Esophagus muscularis mucosa (tissue), 4 donors: ENCODE measurements at regions not wholly inside any gene's neighbourhood (a gene's known extent, or its start where the extent isn't known, plus 50 kb on each side); places are given as distances from the start of the nearest gene placed in this dataset.

ENCODE experiments used
- DNase-seq: peaks from one replicate; pipeline ENCODE4 v3.0.0-alpha.2; 2017; ENCODE audit errors: extremely low spot score
- H3K27ac ChIP-seq, 4 donors: fragments of 200-600 bp; sonication (generic); replicated peaks in 1 of 4; 1 replicate in 3 of 4; 2 replicates in 1 of 4; pipeline ENCODE4 v1.5.1; 2016 to 2019; ENCODE audit warnings: mild to moderate bottlenecking in 1 of 4
- H3K27me3 ChIP-seq, 4 donors: fragments of 200-600 bp; sonication (generic); one replicate each; pipeline versions ENCODE4 v1.5.1 to v1.6.0; 2016 to 2019
- H3K36me3 ChIP-seq, 4 donors: fragments of 200-600 bp; sonication (generic); one replicate each; pipeline ENCODE4 v1.5.1; 2016 to 2019
- H3K4me1 ChIP-seq, 4 donors: fragments of 200-600 bp; sonication (generic); one replicate each; pipeline ENCODE4 v1.5.1; 2016 to 2019
- H3K4me3 ChIP-seq, 4 donors: fragments of 200-600 bp; sonication (generic); 1 replicate in 2 of 4; 2 replicates in 2 of 4; pipeline ENCODE4 v1.5.1; 2016 to 2019; ENCODE audit warnings: mild to moderate bottlenecking in 4 of 4, moderate library complexity in 1 of 4
- H3K9me3 ChIP-seq, 4 donors: fragments of 200-600 bp; sonication (generic); 1 replicate in 3 of 4; 2 replicates in 1 of 4; pipeline ENCODE4 v1.5.1; 2016 to 2019
- CTCF ChIP-seq, 3 experiments: fragments of 200-600 bp in 2 of 3; fragments of 450-650 bp in 1 of 3; sonication (generic) in 2 of 3; IDR thresholded peaks; one replicate each; pipeline ENCODE4 v1.5.1; 2017 to 2019; ENCODE audit warnings: antibody characterized with exemption in 3 of 3, mild to moderate bottlenecking in 2 of 3, moderate library complexity in 1 of 3
- EP300 ChIP-seq: sonication (generic); formaldehyde crosslinking; IDR thresholded peaks from one replicate; pipeline ENCODE4 v1.6.1; 2017; ENCODE audit warnings: antibody characterized with exemption
- POLR2A ChIP-seq: fragments of 450-650 bp; IDR thresholded peaks from one replicate; pipeline ENCODE4 v1.6.1; 2017; ENCODE audit warnings: antibody characterized with exemption, moderate library complexity, mild to moderate bottlenecking, low read depth
- POLR2AphosphoS5 ChIP-seq, 2 donors: sonication (generic); formaldehyde crosslinking; IDR thresholded peaks; one replicate each; pipeline ENCODE4 v1.6.1; 2017; ENCODE audit warnings: antibody characterized with exemption in 2 of 2
- WGBS: methylation state at CpG from one replicate; pipeline ENCODE4 v1.1.5; 2018; 5-methylcytosine and 5-hydroxymethylcytosine counted together
- intact Hi-C: fragments of 100-400 bp; cut with DNase I; formaldehyde crosslinking; loops from one replicate; pipeline ENCODE4 v1.15.1; 2023

- WGBS, result 79% methylated on average over 3 of the region's 3 CpGs
- Histone ChIP-seq H3K9me3 (no peaks in the 10 kb centered on the region), H3K27ac (no peak overlapping the region), H3K27me3 (no peaks in the 10 kb centered on the region), H3K4me1 (no peaks in the 10 kb centered on the region), H3K36me3 (no peaks in the 10 kb centered on the region), H3K4me3 (no peak overlapping the region)
- DNase-seq, result no peak
- TF ChIP-seq EP300 (no peak), POLR2AphosphoS5 (IDR thresholded peaks at IDR 0.05) (no peak), POLR2A (no peak), CTCF (IDR thresholded peaks at IDR 0.05) (no peak)
- intact Hi-C loops, result no loop called here
These were observed 175.6 kb downstream of the BCL11A start for GRCh38 chr2:60377825-60378224.

GRCh38 chr2:60376252-60376651 is 177.2 kb downstream of the BCL11A start:
- TF ChIP-seq POLR2A (no peak), CTCF (IDR thresholded peaks at IDR 0.05) (no peak), EP300 (no peak), POLR2AphosphoS5 (IDR thresholded peaks at IDR 0.05) (no peak)
- Histone ChIP-seq H3K4me3 (no peak overlapping the region), H3K4me1 (no peaks in the 10 kb centered on the region), H3K9me3 (no peaks in the 10 kb centered on the region), H3K27ac (no peak overlapping the region), H3K27me3 (no peaks in the 10 kb centered on the region), H3K36me3 (no peaks in the 10 kb centered on the region)
- 94% methylated on average over 3 of the region's 3 CpGs for WGBS
- intact Hi-C loops, result no loop called here
- DNase-seq, result no peak

GRCh38 chr2:60371681-60372080 is 181.8 kb downstream of the BCL11A start:
- no peaks in the 10 kb centered on the region for H3K4me1 ChIP-seq
- no peak for DNase-seq
- H3K36me3 ChIP-seq, result no peaks in the 10 kb centered on the region
- TF ChIP-seq CTCF (IDR thresholded peaks at IDR 0.05), result no peak
- TF ChIP-seq EP300, result no peak
- TF ChIP-seq POLR2AphosphoS5 (IDR thresholded peaks at IDR 0.05), result no peak
- no peak for TF ChIP-seq POLR2A
- H3K4me3 ChIP-seq, result no peak overlapping the region
- H3K27ac ChIP-seq, result no peak overlapping the region
- intact Hi-C loops, result no loop called here
- no peaks in the 10 kb centered on the region for H3K9me3 ChIP-seq
- WGBS, result 55% methylated on average over 3 of the region's 3 CpGs
- H3K27me3 ChIP-seq, result no peaks in the 10 kb centered on the region

GRCh38 chr2:60371219-60371618 is 182.2 kb downstream of the BCL11A start:
- WGBS, result 95% methylated on average over 9 of the region's 9 CpGs
- Histone ChIP-seq H3K4me3 (no peak overlapping the region), H3K36me3 (no peaks in the 10 kb centered on the region), H3K4me1 (no peaks in the 10 kb centered on the region), H3K27me3 (no peaks in the 10 kb centered on the region), H3K27ac (no peak overlapping the region), H3K9me3 (no peaks in the 10 kb centered on the region)
- no peak for DNase-seq
- no peak for TF ChIP-seq EP300
- no peak for TF ChIP-seq CTCF (IDR thresholded peaks at IDR 0.05)
- no peak for TF ChIP-seq POLR2AphosphoS5 (IDR thresholded peaks at IDR 0.05)
- TF ChIP-seq POLR2A, result no peak
- intact Hi-C loops, result no loop called here

- no peaks in the 10 kb centered on the region for H3K4me1 ChIP-seq
- H3K36me3 ChIP-seq, result no peaks in the 10 kb centered on the region
- no peak overlapping the region for H3K4me3 ChIP-seq
- DNase-seq, result no peak
- intact Hi-C loops, result no loop called here
- no peaks in the 10 kb centered on the region for H3K9me3 ChIP-seq
- H3K27me3 ChIP-seq, result no peaks in the 10 kb centered on the region
- no peak for TF ChIP-seq POLR2AphosphoS5 (IDR thresholded peaks at IDR 0.05)
- no peak for TF ChIP-seq CTCF (IDR thresholded peaks at IDR 0.05)
- no peak for TF ChIP-seq EP300
- no peak for TF ChIP-seq POLR2A
- WGBS, result 85% methylated on average over 4 of the region's 4 CpGs
- H3K27ac ChIP-seq, result no peak overlapping the region
These were observed 182.6 kb downstream of the BCL11A start for GRCh38 chr2:60370814-60371213.
